ENCODE measurements at regions not wholly inside any gene's neighbourhood (a gene's known extent, or its start where the extent isn't known, plus 50 kb on each side); places are given as distances from the start of the nearest gene placed in this dataset.

DNA sequence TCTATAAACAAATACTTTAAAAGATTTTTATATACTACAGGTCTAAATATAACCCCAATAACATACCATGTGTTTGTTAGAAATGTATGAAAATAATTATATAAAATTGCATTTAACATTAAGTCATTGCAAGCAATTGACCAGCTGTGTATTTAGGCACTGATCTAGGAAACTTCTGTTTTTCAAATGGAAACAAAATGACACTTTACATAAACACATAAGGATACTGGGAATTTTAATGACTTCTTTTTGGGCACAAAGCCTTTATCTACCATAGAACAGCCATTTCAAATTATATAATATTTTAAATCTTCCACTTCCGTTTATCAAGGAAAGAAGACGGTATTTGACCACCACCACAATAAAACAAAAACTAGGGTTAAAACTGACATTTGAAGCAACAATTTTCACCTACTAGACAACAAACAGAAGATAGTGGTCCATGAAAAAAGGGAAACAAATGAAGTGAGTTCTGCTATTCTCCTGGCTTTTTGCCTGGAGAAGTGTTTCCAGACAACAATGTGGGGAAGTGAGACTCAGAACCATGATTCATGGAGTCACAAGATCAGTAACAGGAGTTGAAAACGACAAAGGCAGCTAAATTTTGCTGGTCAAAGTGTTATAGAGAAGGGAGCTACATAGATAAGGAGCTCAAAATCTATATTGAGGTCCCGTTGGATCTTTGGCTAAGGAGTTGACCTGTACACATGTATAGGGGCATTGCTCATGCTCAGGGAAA lies 475.1 kb downstream of the TRHDE start:
- Histone ChIP-seq H3K36me3 (ENCODE audit: control insufficient read depth, insufficient read depth, low read length) (no peaks in the 10 kb centered on the region), H3K4me1 (ENCODE audit: control insufficient read depth, insufficient read depth, low read length) (no peaks in the 10 kb centered on the region), H3K9me3 (ENCODE audit: control insufficient read depth, insufficient read depth, low read depth, low read length) (no peaks in the 10 kb centered on the region), H3K27me3 (ENCODE audit: control insufficient read depth, insufficient read depth, low read length) (no peaks in the 10 kb centered on the region), H3K4me3 (ENCODE audit: low read depth in 2 of 2, low read length in 2 of 2) (no peak overlapping the region), H3K27ac (ENCODE audit: low read length) (no peak overlapping the region)
- ATAC-seq: no peak
- intact Hi-C loops (cut with micrococcal nuclease; ENCODE audit: unreplicated experiment): no loop called here
- in situ Hi-C loops (cut with HindIII; ENCODE audit: low pct_unique_long_range_greater_than_20kb, low sequenced_read_pairs): no loop called here
- TF ChIP-seq POLR2AphosphoS5 (IDR thresholded peaks at IDR 0.05; ENCODE audit: low read depth, low read length) (no peak), SIN3A (IDR thresholded peaks at IDR 0.05; ENCODE audit: borderline replicate concordance, insufficient read depth, low read depth, low read length) (no peak), TCF7L2 (IDR thresholded peaks at IDR 0.05; ENCODE audit: low read depth, low read length) (no peak)
- TF ChIP-seq, protein P1, sequence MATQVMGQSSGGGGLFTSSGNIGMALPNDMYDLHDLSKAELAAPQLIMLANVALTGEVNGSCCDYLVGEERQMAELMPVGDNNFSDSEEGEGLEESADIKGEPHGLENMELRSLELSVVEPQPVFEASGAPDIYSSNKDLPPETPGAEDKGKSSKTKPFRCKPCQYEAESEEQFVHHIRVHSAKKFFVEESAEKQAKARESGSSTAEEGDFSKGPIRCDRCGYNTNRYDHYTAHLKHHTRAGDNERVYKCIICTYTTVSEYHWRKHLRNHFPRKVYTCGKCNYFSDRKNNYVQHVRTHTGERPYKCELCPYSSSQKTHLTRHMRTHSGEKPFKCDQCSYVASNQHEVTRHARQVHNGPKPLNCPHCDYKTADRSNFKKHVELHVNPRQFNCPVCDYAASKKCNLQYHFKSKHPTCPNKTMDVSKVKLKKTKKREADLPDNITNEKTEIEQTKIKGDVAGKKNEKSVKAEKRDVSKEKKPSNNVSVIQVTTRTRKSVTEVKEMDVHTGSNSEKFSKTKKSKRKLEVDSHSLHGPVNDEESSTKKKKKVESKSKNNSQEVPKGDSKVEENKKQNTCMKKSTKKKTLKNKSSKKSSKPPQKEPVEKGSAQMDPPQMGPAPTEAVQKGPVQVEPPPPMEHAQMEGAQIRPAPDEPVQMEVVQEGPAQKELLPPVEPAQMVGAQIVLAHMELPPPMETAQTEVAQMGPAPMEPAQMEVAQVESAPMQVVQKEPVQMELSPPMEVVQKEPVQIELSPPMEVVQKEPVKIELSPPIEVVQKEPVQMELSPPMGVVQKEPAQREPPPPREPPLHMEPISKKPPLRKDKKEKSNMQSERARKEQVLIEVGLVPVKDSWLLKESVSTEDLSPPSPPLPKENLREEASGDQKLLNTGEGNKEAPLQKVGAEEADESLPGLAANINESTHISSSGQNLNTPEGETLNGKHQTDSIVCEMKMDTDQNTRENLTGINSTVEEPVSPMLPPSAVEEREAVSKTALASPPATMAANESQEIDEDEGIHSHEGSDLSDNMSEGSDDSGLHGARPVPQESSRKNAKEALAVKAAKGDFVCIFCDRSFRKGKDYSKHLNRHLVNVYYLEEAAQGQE (IDR thresholded peaks at IDR 0.05; ENCODE audit: insufficient read depth in 1 of 2, low read depth in 2 of 2, low read length in 1 of 2): no peak
- TF ChIP-seq, protein P2, sequence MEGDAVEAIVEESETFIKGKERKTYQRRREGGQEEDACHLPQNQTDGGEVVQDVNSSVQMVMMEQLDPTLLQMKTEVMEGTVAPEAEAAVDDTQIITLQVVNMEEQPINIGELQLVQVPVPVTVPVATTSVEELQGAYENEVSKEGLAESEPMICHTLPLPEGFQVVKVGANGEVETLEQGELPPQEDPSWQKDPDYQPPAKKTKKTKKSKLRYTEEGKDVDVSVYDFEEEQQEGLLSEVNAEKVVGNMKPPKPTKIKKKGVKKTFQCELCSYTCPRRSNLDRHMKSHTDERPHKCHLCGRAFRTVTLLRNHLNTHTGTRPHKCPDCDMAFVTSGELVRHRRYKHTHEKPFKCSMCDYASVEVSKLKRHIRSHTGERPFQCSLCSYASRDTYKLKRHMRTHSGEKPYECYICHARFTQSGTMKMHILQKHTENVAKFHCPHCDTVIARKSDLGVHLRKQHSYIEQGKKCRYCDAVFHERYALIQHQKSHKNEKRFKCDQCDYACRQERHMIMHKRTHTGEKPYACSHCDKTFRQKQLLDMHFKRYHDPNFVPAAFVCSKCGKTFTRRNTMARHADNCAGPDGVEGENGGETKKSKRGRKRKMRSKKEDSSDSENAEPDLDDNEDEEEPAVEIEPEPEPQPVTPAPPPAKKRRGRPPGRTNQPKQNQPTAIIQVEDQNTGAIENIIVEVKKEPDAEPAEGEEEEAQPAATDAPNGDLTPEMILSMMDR (IDR thresholded peaks at IDR 0.05): no peak
- CTCF ChIA-PET: no interaction called here
- BruUV-seq (replicated peaks): no TSS peak
- DNase-seq (ENCODE audit: low read depth, low spot score): no peak
- POLR2A ChIA-PET: interaction anchor here (0.6 kb wide), 1 partner anchor 46 kb away, joined by 15 read pairs; no protein-coding TSS in a partner anchor

DNA sequence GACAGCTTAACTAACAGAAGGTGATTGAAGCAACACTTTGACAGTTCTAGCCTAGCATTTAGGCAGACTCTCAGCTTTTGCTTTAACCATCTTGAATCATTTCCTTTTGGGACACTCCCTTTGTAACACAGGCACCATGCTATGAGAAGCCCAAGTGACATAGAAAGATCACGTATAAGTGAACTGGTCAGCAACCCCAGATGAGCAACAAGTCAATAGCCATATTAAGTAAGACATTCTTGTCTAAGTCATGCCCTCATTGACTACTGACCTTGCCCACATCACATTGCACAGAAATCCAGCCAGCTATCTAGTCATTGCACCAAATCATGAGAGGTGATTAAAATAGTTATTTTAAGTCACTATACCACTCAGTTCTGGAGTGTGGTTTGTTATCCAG lies 476.8 kb downstream of the TRHDE start:
- DNase-seq (ENCODE audit: low read depth, low spot score) (no peak), ATAC-seq (no peak)
- intact Hi-C loops (cut with micrococcal nuclease; ENCODE audit: unreplicated experiment) (no loop called here), in situ Hi-C loops (cut with HindIII; ENCODE audit: low pct_unique_long_range_greater_than_20kb, low sequenced_read_pairs) (no loop called here)
- TF ChIP-seq SIN3A (IDR thresholded peaks at IDR 0.05; ENCODE audit: borderline replicate concordance, insufficient read depth, low read depth, low read length): no peak
- TF ChIP-seq, protein P2 (IDR thresholded peaks at IDR 0.05): no peak
- no peak for TF ChIP-seq TCF7L2 (IDR thresholded peaks at IDR 0.05; ENCODE audit: low read depth, low read length)
- TF ChIP-seq, protein P1 (IDR thresholded peaks at IDR 0.05; ENCODE audit: insufficient read depth in 1 of 2, low read depth in 2 of 2, low read length in 1 of 2): no peak
- no peak for TF ChIP-seq POLR2AphosphoS5 (IDR thresholded peaks at IDR 0.05; ENCODE audit: low read depth, low read length)
- POLR2A ChIA-PET: no interaction called here
- CTCF ChIA-PET: no interaction called here
- H3K36me3 ChIP-seq (ENCODE audit: control insufficient read depth, insufficient read depth, low read length): no peaks in the 10 kb centered on the region
- H3K27ac ChIP-seq (ENCODE audit: low read length): no peak overlapping the region
- H3K4me3 ChIP-seq (ENCODE audit: low read depth in 2 of 2, low read length in 2 of 2): no peak overlapping the region
- no peaks in the 10 kb centered on the region for H3K9me3 ChIP-seq (ENCODE audit: control insufficient read depth, insufficient read depth, low read depth, low read length)
- H3K27me3 ChIP-seq (ENCODE audit: control insufficient read depth, insufficient read depth, low read length): no peaks in the 10 kb centered on the region
- no TSS peak for BruUV-seq (replicated peaks)
- H3K4me1 ChIP-seq (ENCODE audit: control insufficient read depth, insufficient read depth, low read length): no peaks in the 10 kb centered on the region

Data from Panc1 (cell line).